A549 (cell line): ENCODE measurements at regions not wholly inside any gene's neighbourhood (a gene's known extent, or its start where the extent isn't known, plus 50 kb on each side); places are given as distances from the start of the nearest gene placed in this dataset.

Experiments used
- ATAC-seq, 2 experiments: fragments of 200-7000 bp in 1 of 2; fragments of >200 bp in 1 of 2; cut with Nextera tagmentation in 1 of 2; cut with Tn5 transposase in 1 of 2; 3 replicates each; pipeline versions ENCODE4 v1.8.0 to v1.9.1; 2018 to 2020; ENCODE audit warnings: mild to moderate bottlenecking in 1 of 2, moderate library complexity in 1 of 2
- CTCF ChIA-PET: fragments of 300-600 bp; sonication (Branson Sonifier 250); formaldehyde crosslinking; extraction: SDS; loops from one replicate; lab custom pipeline; 2021; ENCODE audit warnings: antibody characterized with exemption, inconsistent platforms; lab: Yijun Ruan, JAX
- POLR2A ChIA-PET: fragments of 350-600 bp; formaldehyde crosslinking; extraction: SDS; loops from one replicate; lab custom pipeline; 2021; ENCODE audit warnings: antibody characterized with exemption, inconsistent platforms; lab: Yijun Ruan, JAX
- DNase-seq, 2 experiments: peaks; one replicate each; pipeline versions ENCODE4 v3.0.0 to v3.0.0-alpha.2; 2011 to 2016; ENCODE audit warnings: low read depth in 1 of 2, low spot score in 1 of 2
- FAIRE-seq: peaks from 2 replicates; lab custom pipeline; 2011; peaks lifted over from hg19 to GRCh38; lab: Jason Lieb, UNC
- H3K27ac ChIP-seq, 2 experiments: fragments of >200 bp; sonication (Bioruptor Twin); formaldehyde crosslinking; 3 replicates each; pipeline ENCODE4 v1.5.1; 2016 to 2017
- H3K4me1 ChIP-seq: fragments of >200 bp; sonication (Bioruptor Twin); formaldehyde crosslinking; 3 replicates; pipeline ENCODE4 v1.6.1; 2016
- H3K4me2 ChIP-seq: fragments of >200 bp; sonication (Bioruptor Twin); formaldehyde crosslinking; 3 replicates; pipeline ENCODE4 v1.6.1; 2016
- H3K4me3 ChIP-seq: fragments of >200 bp; sonication (Bioruptor Twin); formaldehyde crosslinking; 3 replicates; pipeline ENCODE4 v1.5.1; 2016
- H3K9me3 ChIP-seq: fragments of >200 bp; sonication (Bioruptor Twin); formaldehyde crosslinking; 3 replicates; pipeline ENCODE4 v1.6.1; 2016
- BHLHE40 ChIP-seq: IDR thresholded peaks from 2 replicates; pipeline ENCODE4 v1.6.1; 2012; ENCODE audit warnings: low read depth, low read length, inconsistent platforms
- CBX8 ChIP-seq: fragments of 200-600 bp; sonication (generic); IDR thresholded peaks from 2 replicates; pipeline ENCODE4 v1.6.1; 2016
- CEBPB ChIP-seq, 2 experiments: fragments of >200 bp in 1 of 2; sonication (Bioruptor Twin) in 1 of 2; formaldehyde crosslinking in 1 of 2; IDR thresholded peaks; 2 replicates each; pipeline ENCODE4 v1.6.1; 2012 to 2016
- CHD2 ChIP-seq: fragments of 150-350 bp; IDR thresholded peaks from 2 replicates; pipeline ENCODE4 v1.6.1; 2014; ENCODE audit warnings: low read length; ENCODE audit not compliant: partially characterized antibody
- CHD4 ChIP-seq: fragments of 200-600 bp; sonication (generic); IDR thresholded peaks from 2 replicates; pipeline ENCODE4 v1.6.1; 2016; ENCODE audit warnings: antibody characterized with exemption, mild to moderate bottlenecking, borderline replicate concordance
- EHF ChIP-seq: fragments of 250-450 bp; sonication (Bioruptor Pico); IDR thresholded peaks from 2 replicates; pipeline ENCODE4 v1.5.0; 2020; ENCODE audit warnings: mild to moderate bottlenecking
- EHMT2 ChIP-seq: fragments of 200-600 bp; sonication (generic); IDR thresholded peaks from 2 replicates; pipeline ENCODE4 v1.6.1; 2016; ENCODE audit warnings: antibody characterized with exemption, low read depth, mild to moderate bottlenecking, moderate library complexity
- ESRRA ChIP-seq: fragments of 150-350 bp; IDR thresholded peaks from 2 replicates; pipeline ENCODE4 v1.6.1; 2014; ENCODE audit warnings: mild to moderate bottlenecking, low read length, borderline replicate concordance
- FOSL2 ChIP-seq, 2 experiments: fragments of 450-650 bp in 1 of 2; fragments of >200 bp in 1 of 2; sonication (Bioruptor Twin) in 1 of 2; formaldehyde crosslinking; IDR thresholded peaks; 2 replicates each; pipeline versions ENCODE4 v1.5.0 to v1.6.1; 2016 to 2020; ENCODE audit warnings: mild to moderate bottlenecking in 1 of 2, moderate library complexity in 1 of 2
- HDAC2 ChIP-seq: fragments of 200-600 bp; sonication (generic); IDR thresholded peaks from 2 replicates; pipeline ENCODE4 v1.6.1; 2016
- JUN ChIP-seq, 2 experiments: fragments of >200 bp; sonication (Bioruptor Twin); formaldehyde crosslinking; IDR thresholded peaks; 2 replicates in 1 of 2; 3 replicates in 1 of 2; pipeline ENCODE4 v1.6.1; 2016 to 2017
- KDM1A ChIP-seq: fragments of 200-600 bp; sonication (generic); IDR thresholded peaks from 2 replicates; pipeline ENCODE4 v1.6.1; 2016; ENCODE audit warnings: low read depth, mild to moderate bottlenecking
- MAFK ChIP-seq: fragments of 450-650 bp; IDR thresholded peaks from 2 replicates; pipeline ENCODE4 v1.6.1; 2014; ENCODE audit not compliant: partially characterized antibody
- MYC ChIP-seq: IDR thresholded peaks from 2 replicates; pipeline ENCODE4 v1.6.1; 2012; ENCODE audit warnings: mild to moderate bottlenecking, inconsistent platforms, low read length, improper control_type of control experiment, borderline replicate concordance
- POLR2AphosphoS2 ChIP-seq: conservative IDR thresholded peaks from 2 replicates; pipeline ENCODE4 v1.6.1; 2012; ENCODE audit warnings: low read length, improper control_type of control experiment, inconsistent platforms
- SMC3 ChIP-seq: fragments of >200 bp; sonication (Bioruptor Twin); formaldehyde crosslinking; IDR thresholded peaks from 3 replicates; pipeline ENCODE4 v1.6.1; 2018; ENCODE audit warnings: inconsistent platforms
- SREBF2 ChIP-seq: fragments of 450-650 bp; IDR thresholded peaks from 2 replicates; pipeline ENCODE4 v1.6.1; 2014; ENCODE audit warnings: mild to moderate bottlenecking, moderate library complexity
- TFCP2L1 ChIP-seq: fragments of 250-450 bp; sonication (Bioruptor Pico); IDR thresholded peaks from 2 replicates; pipeline ENCODE4 v1.5.0; 2021; ENCODE audit warnings: mild to moderate bottlenecking
- TP53 ChIP-seq: fragments of 250-450 bp; sonication (Bioruptor Pico); IDR thresholded peaks from 2 replicates; pipeline ENCODE4 v1.5.0; 2021; ENCODE audit warnings: mild to moderate bottlenecking, moderate library complexity
- ZNF302 ChIP-seq: fragments of 250-450 bp; sonication (Bioruptor Pico); IDR thresholded peaks from 2 replicates; pipeline ENCODE4 v1.9.0; 2021; ENCODE audit warnings: inconsistent platforms, mild to moderate bottlenecking, moderate library complexity
- WGBS: methylation state at CpG from one replicate; pipeline ENCODE4 v1.1.6; 2017; ENCODE audit errors: missing lambda C conversion rate; 5-methylcytosine and 5-hydroxymethylcytosine counted together
- TF ChIP-seq, protein P1 (sequence below): fragments of 450-650 bp; IDR thresholded peaks from 2 replicates; pipeline ENCODE4 v1.6.1; 2014; ENCODE audit warnings: antibody characterized with exemption
- TF ChIP-seq, protein P2 (sequence below): fragments of >200 bp; sonication (Bioruptor Twin); formaldehyde crosslinking; IDR thresholded peaks from 3 replicates; pipeline ENCODE4 v1.6.1; 2016
- TF ChIP-seq, protein P3 (sequence below): fragments of >200 bp; sonication (Bioruptor Twin); formaldehyde crosslinking; IDR thresholded peaks from 3 replicates; pipeline ENCODE4 v1.5.1; 2016
- TF ChIP-seq, protein P4 (sequence below): fragments of 250-450 bp; sonication (Bioruptor Pico); IDR thresholded peaks from 2 replicates; pipeline ENCODE4 v1.5.0; 2020; ENCODE audit warnings: low read depth, mild to moderate bottlenecking, moderate library complexity
- TF ChIP-seq, protein P5 (sequence below): fragments of 200-600 bp; sonication (generic); IDR thresholded peaks from 2 replicates; pipeline ENCODE4 v1.6.1; 2016; ENCODE audit warnings: antibody characterized with exemption, mild to moderate bottlenecking, moderate library complexity
- TF ChIP-seq, protein P6 (sequence below): IDR thresholded peaks from 2 replicates; pipeline ENCODE4 v1.6.1; 2012

DNA sequence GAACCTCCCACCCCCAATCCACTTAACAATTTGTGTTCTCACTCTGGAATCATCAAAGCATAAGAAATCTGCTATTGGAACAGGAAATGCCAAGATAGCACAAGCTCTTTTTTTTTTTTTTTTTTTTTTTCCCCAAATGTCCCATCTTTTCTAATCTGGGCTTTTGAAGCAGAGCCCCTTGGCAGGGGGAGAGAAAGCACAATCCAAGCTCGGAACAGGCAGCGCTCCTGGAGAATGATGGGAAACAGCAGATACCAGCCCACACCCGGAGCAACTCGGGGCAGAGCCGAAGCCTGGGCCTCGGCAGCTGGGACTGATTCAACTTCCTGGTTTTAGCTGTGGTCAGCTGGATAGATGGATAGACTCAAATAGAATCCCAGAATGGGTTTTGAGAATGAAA, 235.1 kb downstream of the QDPR start:
- DNase-seq (no peak), FAIRE-seq (no peak), ATAC-seq (no peak)
- no peaks in the 10 kb centered on the region for H3K9me3 ChIP-seq
- 0% methylated on average over 2 of the region's 6 CpGs for WGBS
- H3K4me2 ChIP-seq = no peak overlapping the region
- ChIA-PET POLR2A (no interaction called here), CTCF (no interaction called here)
- TF ChIP-seq POLR2AphosphoS2 (no peak), EHMT2 (no peak), ZNF302 (no peak), BHLHE40 (no peak), SMC3 (no peak), TFCP2L1 (CRISPR knock-in tag) (no peak), CBX8 (no peak), CHD2 (no peak), SREBF2 (no peak), EHF (CRISPR knock-in tag) (no peak), TP53 (CRISPR knock-in tag) (no peak), JUN (IDR thresholded peaks at IDR 0.05) (no peak), FOSL2 (IDR thresholded peaks at IDR 0.05) (no peak), FOSL2 (CRISPR knock-in tag; IDR thresholded peaks at IDR 0.05) (no peak), ESRRA (no peak)
- TF ChIP-seq, protein P1, sequence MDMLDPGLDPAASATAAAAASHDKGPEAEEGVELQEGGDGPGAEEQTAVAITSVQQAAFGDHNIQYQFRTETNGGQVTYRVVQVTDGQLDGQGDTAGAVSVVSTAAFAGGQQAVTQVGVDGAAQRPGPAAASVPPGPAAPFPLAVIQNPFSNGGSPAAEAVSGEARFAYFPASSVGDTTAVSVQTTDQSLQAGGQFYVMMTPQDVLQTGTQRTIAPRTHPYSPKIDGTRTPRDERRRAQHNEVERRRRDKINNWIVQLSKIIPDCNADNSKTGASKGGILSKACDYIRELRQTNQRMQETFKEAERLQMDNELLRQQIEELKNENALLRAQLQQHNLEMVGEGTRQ = no peak
- TF ChIP-seq, protein P2, sequence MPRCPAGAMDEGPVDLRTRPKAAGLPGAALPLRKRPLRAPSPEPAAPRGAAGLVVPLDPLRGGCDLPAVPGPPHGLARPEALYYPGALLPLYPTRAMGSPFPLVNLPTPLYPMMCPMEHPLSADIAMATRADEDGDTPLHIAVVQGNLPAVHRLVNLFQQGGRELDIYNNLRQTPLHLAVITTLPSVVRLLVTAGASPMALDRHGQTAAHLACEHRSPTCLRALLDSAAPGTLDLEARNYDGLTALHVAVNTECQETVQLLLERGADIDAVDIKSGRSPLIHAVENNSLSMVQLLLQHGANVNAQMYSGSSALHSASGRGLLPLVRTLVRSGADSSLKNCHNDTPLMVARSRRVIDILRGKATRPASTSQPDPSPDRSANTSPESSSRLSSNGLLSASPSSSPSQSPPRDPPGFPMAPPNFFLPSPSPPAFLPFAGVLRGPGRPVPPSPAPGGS = no peak
- TF ChIP-seq, protein P3, sequence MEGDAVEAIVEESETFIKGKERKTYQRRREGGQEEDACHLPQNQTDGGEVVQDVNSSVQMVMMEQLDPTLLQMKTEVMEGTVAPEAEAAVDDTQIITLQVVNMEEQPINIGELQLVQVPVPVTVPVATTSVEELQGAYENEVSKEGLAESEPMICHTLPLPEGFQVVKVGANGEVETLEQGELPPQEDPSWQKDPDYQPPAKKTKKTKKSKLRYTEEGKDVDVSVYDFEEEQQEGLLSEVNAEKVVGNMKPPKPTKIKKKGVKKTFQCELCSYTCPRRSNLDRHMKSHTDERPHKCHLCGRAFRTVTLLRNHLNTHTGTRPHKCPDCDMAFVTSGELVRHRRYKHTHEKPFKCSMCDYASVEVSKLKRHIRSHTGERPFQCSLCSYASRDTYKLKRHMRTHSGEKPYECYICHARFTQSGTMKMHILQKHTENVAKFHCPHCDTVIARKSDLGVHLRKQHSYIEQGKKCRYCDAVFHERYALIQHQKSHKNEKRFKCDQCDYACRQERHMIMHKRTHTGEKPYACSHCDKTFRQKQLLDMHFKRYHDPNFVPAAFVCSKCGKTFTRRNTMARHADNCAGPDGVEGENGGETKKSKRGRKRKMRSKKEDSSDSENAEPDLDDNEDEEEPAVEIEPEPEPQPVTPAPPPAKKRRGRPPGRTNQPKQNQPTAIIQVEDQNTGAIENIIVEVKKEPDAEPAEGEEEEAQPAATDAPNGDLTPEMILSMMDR = no peak
- H3K4me3 ChIP-seq = no peak overlapping the region
- no peaks in the 10 kb centered on the region for H3K4me1 ChIP-seq
- H3K27ac ChIP-seq = no peak overlapping the region

DNA sequence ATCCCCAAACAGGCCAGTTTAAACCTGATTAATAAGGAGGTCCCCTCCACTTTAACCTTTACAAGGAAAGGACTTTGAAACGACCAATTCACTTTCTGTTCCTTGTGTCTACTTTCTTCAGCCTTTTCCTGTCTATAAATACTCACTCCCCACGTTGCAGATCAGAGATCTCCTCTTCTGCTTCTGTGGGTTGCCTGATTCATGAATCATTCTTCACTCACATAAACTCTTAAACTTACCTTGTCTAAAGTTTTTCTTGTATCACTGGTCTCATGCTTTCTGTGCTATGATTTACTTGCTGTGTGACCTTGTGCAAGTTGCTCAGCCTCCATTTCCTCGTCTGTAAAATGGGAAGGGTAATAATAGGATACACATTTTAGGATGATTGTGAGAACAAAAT, 236.1 kb downstream of the QDPR start:
- POLR2A ChIA-PET = no interaction called here
- DNase-seq = no peak
- Histone ChIP-seq H3K4me3 (no peak overlapping the region), H3K9me3 (no peaks in the 10 kb centered on the region), H3K4me1 (no peaks in the 10 kb centered on the region), H3K4me2 (no peak overlapping the region), H3K27ac (no peak overlapping the region)
- no peak for FAIRE-seq
- CTCF ChIA-PET = no interaction called here
- no peak for ATAC-seq
- TF ChIP-seq CEBPB (IDR thresholded peaks at IDR 0.05) (no peak), CHD4 (no peak), KDM1A (no peak), POLR2AphosphoS2 (no peak), SREBF2 (no peak), MYC (no peak), HDAC2 (no peak), CHD2 (no peak), MAFK (no peak)
- TF ChIP-seq, protein P4, sequence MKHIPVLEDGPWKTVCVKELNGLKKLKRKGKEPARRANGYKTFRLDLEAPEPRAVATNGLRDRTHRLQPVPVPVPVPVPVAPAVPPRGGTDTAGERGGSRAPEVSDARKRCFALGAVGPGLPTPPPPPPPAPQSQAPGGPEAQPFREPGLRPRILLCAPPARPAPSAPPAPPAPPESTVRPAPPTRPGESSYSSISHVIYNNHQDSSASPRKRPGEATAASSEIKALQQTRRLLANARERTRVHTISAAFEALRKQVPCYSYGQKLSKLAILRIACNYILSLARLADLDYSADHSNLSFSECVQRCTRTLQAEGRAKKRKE (CRISPR knock-in tag) = no peak
- TF ChIP-seq, protein P5, sequence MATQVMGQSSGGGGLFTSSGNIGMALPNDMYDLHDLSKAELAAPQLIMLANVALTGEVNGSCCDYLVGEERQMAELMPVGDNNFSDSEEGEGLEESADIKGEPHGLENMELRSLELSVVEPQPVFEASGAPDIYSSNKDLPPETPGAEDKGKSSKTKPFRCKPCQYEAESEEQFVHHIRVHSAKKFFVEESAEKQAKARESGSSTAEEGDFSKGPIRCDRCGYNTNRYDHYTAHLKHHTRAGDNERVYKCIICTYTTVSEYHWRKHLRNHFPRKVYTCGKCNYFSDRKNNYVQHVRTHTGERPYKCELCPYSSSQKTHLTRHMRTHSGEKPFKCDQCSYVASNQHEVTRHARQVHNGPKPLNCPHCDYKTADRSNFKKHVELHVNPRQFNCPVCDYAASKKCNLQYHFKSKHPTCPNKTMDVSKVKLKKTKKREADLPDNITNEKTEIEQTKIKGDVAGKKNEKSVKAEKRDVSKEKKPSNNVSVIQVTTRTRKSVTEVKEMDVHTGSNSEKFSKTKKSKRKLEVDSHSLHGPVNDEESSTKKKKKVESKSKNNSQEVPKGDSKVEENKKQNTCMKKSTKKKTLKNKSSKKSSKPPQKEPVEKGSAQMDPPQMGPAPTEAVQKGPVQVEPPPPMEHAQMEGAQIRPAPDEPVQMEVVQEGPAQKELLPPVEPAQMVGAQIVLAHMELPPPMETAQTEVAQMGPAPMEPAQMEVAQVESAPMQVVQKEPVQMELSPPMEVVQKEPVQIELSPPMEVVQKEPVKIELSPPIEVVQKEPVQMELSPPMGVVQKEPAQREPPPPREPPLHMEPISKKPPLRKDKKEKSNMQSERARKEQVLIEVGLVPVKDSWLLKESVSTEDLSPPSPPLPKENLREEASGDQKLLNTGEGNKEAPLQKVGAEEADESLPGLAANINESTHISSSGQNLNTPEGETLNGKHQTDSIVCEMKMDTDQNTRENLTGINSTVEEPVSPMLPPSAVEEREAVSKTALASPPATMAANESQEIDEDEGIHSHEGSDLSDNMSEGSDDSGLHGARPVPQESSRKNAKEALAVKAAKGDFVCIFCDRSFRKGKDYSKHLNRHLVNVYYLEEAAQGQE = no peak
- TF ChIP-seq, protein P6, sequence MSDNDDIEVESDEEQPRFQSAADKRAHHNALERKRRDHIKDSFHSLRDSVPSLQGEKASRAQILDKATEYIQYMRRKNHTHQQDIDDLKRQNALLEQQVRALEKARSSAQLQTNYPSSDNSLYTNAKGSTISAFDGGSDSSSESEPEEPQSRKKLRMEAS = no peak
- 1% methylated on average over 3 of the region's 3 CpGs for WGBS
